GM12872 (cell line): ENCODE measurements at regions not wholly inside any gene's neighbourhood (a gene's known extent, or its start where the extent isn't known, plus 50 kb on each side); places are given as distances from the start of the nearest gene placed in this dataset.
A peak's percentile ranks its signal among the peaks of the same experiment; 100 is the strongest.

Experiments used
- TF ChIP-seq, protein P1 (sequence below): IDR thresholded peaks from 3 replicates; pipeline ENCODE4 v1.5.1; 2011; ENCODE audit warnings: low read depth, mild to moderate bottlenecking, low read length, moderate library complexity; ENCODE audit not compliant: insufficient read depth

DNA sequence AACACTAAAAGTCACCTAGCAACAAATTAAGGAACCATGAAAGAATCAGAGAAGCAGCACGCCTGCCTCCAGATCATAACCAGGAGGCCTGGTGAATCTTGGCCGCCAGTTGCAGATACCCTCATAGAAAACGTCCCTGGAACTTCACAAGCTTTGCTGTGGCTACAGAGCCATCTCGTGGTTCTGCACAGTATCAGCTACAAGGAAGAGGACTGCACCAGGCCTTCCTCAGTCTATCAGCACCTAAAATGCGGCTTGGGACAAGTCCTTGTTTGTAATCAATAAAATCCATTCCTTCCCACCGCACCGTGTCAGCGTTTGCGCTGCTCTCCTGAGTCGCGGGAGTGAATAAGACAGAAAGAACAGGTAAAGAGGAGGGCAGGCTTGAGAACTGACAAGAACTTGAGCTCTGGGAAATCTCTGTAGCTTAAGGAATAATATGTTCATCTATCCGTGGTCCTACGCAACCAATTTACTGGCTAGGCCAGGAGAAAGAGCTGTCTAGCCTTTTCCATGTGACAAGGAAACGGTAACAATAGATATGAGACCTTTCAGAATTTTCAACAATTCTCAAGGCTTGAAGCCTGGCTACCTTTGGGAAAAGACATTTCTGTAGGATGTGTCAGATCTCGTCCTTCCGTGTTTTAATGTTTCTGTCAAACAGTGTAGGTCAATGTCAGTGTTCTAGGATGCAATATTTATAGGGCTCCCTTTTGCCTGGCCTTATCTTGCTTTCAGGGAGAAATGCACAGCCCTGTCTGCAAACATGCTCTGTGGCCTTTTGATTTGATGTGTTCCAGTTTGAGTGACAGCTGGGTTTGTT lies 128.5 kb upstream of the RAB12 start:
- TF ChIP-seq, protein P1, sequence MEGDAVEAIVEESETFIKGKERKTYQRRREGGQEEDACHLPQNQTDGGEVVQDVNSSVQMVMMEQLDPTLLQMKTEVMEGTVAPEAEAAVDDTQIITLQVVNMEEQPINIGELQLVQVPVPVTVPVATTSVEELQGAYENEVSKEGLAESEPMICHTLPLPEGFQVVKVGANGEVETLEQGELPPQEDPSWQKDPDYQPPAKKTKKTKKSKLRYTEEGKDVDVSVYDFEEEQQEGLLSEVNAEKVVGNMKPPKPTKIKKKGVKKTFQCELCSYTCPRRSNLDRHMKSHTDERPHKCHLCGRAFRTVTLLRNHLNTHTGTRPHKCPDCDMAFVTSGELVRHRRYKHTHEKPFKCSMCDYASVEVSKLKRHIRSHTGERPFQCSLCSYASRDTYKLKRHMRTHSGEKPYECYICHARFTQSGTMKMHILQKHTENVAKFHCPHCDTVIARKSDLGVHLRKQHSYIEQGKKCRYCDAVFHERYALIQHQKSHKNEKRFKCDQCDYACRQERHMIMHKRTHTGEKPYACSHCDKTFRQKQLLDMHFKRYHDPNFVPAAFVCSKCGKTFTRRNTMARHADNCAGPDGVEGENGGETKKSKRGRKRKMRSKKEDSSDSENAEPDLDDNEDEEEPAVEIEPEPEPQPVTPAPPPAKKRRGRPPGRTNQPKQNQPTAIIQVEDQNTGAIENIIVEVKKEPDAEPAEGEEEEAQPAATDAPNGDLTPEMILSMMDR: peak; percentile 21; the same call in 1 of the 3 replicates

DNA sequence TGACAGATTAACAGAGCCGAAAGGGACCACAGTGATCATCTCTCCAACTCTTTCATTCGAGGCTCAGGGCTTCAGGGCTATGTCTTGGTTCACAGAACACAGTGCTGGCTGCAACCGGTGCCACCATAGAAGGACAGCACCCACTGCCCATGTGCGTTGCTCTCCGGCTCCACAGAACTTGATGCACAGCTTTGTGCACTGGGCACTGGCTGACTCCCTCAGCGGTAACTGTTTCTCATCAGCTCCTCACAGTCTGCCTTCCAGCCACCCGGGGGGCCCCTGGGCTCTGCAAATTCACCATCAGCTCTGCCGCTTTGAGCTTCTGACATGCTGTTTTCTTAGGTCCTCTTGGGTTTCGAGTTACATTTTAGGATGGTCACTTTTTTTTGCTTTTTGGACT lies 124.3 kb upstream of the RAB12 start:
- TF ChIP-seq, protein P1: no peak

DNA sequence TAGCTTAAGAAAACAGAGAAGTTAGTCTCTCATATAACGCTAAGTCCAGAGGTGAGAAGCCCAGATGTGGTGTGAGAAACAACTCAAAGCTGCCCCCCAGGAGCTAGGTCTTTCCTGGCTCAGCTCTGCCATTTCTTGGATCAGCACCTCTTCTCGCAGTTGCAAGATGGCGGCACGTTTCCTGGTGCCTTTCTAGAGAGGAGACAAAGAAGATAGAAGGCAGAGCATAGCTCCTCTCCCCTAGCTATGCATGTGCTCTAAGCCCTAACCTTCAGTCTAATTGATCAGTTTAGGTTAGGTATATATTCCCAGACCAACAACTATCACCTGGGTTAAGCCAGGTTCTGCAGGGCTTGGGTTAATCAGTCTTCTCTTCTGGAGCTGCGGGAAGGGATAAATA lies 119.5 kb upstream of the RAB12 start:
- TF ChIP-seq, protein P1: no peak

DNA sequence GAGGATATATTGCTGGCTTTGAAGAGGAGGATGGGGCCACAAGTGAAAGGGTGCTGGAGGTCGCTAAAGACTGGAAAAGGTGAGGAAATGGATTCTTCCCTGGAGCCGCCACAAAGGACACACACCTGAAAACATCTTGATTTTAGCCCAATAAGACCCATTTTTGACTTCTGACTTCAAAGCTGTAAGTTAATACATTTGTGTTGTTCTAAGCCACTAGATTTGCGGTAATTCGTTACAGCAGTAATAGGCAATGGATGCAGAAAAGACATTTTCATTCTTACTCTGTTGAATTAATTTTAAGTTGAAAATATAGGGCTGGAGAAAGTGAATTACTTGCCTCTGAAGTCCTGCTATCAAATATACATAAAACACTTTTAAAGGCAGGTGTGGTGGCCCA lies 117.7 kb upstream of the RAB12 start:
- TF ChIP-seq, protein P1: no peak

DNA sequence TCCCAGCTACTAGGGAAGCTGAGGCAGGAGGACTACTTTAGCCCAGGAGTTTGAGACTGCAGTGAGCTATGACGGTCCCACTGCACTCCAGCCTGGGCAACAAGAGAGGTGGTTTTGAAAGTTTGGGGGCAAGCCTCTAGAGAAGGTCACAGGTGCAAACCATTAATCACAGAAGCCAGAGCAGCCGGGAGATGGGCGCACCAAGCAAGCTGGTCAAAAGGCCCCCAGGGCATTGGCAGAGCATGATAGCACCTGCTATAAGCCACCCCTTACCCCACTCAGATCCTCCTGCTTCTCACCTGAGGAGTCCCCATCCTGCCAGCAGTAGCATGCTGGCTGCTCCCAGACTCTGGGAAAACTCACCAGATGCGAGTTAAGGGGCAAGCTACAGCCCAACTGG lies 116.1 kb upstream of the RAB12 start:
- TF ChIP-seq, protein P1: no peak

DNA sequence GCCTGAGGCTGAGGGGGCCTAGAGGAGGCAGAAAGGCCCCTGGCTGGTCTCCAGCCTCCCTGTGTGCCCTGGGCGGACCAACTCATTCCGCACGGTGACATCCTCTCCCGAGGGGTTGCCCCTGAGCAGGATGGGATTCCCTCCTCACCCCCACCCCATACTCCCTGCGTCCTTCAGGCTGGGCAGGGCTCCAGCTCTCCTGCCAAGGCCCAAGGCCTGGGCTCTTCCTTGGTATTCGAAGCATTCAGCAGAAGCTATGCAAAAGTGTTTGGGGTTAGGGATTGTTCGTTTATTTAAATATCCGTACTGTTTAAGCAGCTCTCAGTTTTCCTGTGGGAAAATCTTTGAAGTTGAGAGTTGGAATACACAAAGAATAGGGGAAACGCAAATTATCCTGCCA lies 113.1 kb upstream of the RAB12 start:
- TF ChIP-seq, protein P1: no peak

DNA sequence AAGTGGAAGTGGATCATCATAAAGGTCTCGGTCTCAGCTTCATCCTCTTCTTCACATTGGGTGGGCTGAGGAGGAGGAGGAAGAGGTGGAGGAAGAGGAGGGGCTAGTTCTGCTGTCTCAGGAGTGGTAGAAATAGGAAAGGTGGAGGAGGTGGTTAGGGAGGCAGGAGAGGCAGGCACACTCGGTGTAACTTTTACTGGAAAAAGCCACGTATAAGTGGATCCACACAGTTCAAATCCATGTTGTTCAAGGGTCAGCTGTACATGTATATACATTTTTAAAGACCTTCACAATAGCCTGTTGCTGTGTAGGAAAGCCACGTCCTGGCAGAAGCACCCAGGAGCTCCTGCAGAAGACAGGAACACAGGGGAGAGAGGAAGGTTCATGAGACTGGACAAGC lies 110.3 kb upstream of the RAB12 start:
- TF ChIP-seq, protein P1: no peak
